MM.1S (cell line): ENCODE measurements at regions not wholly inside any gene's neighbourhood (a gene's known extent, or its start where the extent isn't known, plus 50 kb on each side); places are given as distances from the start of the nearest gene placed in this dataset.
"Not testable (repeated sequence)": the region's sequence is repeated elsewhere in the genome, so short reads cannot be mapped to it uniquely, and the experiment has no call there.

ENCODE experiments used
- DNase-seq: peaks from one replicate; pipeline ENCODE4 v3.0.0-alpha.2; 2015
- H2AFZ ChIP-seq: fragments of 300-600 bp; sonication (generic); 2 replicates; pipeline ENCODE4 v1.6.0; 2016; ENCODE audit warnings: antibody characterized with exemption, low read length
- H3F3A ChIP-seq: fragments of 300-600 bp; sonication (generic); 2 replicates; pipeline ENCODE4 v1.6.1; 2016; ENCODE audit warnings: mild to moderate bottlenecking, antibody characterized with exemption, low read length, moderate library complexity, mixed read lengths; ENCODE audit not compliant: insufficient read depth
- H3K27ac ChIP-seq: fragments of 300-600 bp; sonication (generic); 2 replicates; pipeline ENCODE4 v1.5.1; 2016; ENCODE audit warnings: mild to moderate bottlenecking, low read length
- H3K27me3 ChIP-seq: fragments of 300-600 bp; sonication (generic); replicated peaks from 2 replicates; pipeline ENCODE4 v1.6.0; 2016; ENCODE audit warnings: low read length; ENCODE audit not compliant: insufficient read depth
- H3K36me3 ChIP-seq: fragments of 300-600 bp; sonication (generic); replicated peaks from 2 replicates; pipeline ENCODE4 v1.6.1; 2016; ENCODE audit warnings: mild to moderate bottlenecking, low read length, mixed read lengths; ENCODE audit not compliant: insufficient read depth
- H3K4me1 ChIP-seq: fragments of 300-600 bp; sonication (generic); 2 replicates; pipeline ENCODE4 v1.6.1; 2016; ENCODE audit warnings: low read length, mixed read lengths
- H3K4me2 ChIP-seq: fragments of 300-600 bp; sonication (generic); 2 replicates; pipeline ENCODE4 v1.6.0; 2016; ENCODE audit warnings: low read depth, low read length
- H3K4me3 ChIP-seq: fragments of 300-600 bp; sonication (generic); 2 replicates; pipeline ENCODE4 v1.5.1; 2016; ENCODE audit warnings: low read length, mixed read lengths
- H3K79me2 ChIP-seq: fragments of 300-600 bp; sonication (generic); 2 replicates; pipeline ENCODE4 v1.6.1; 2016; ENCODE audit warnings: mixed run types, low read length, mixed read lengths
- H3K9ac ChIP-seq: fragments of 300-600 bp; sonication (generic); 2 replicates; pipeline ENCODE4 v1.6.1; 2016; ENCODE audit warnings: low read length, mixed read lengths
- H3K9me2 ChIP-seq: fragments of 300-600 bp; sonication (generic); replicated peaks from 2 replicates; pipeline ENCODE4 v1.6.1; 2016; ENCODE audit warnings: mild to moderate bottlenecking, low read length, mixed read lengths; ENCODE audit not compliant: insufficient read depth
- H3K9me3 ChIP-seq: fragments of 300-600 bp; sonication (generic); replicated peaks from 2 replicates; pipeline ENCODE4 v1.6.1; 2016; ENCODE audit warnings: mild to moderate bottlenecking, low read length, mixed read lengths; ENCODE audit not compliant: insufficient read depth
- H4K20me1 ChIP-seq: fragments of 300-600 bp; sonication (generic); 2 replicates; pipeline ENCODE4 v1.6.1; 2016; ENCODE audit warnings: mild to moderate bottlenecking, low read length, moderate library complexity, mixed read lengths; ENCODE audit not compliant: insufficient read depth
- EZH2 ChIP-seq: fragments of 300-600 bp; sonication (generic); optimal IDR thresholded peaks from 2 replicates; pipeline ENCODE3; 2017; ENCODE audit warnings: low read depth, mild to moderate bottlenecking, antibody characterized with exemption, low read length, mixed read lengths
- EZH2phosphoT487 ChIP-seq: fragments of 300-600 bp; sonication (generic); IDR thresholded peaks from 2 replicates; pipeline ENCODE4 v1.6.1; 2018; ENCODE audit warnings: antibody characterized with exemption, low read length
- TF ChIP-seq, protein P1 (sequence below): fragments of 300-600 bp; sonication (generic); IDR thresholded peaks from 2 replicates; pipeline ENCODE4 v1.5.1; 2016; ENCODE audit warnings: antibody characterized with exemption, low read length, mixed read lengths

DNA sequence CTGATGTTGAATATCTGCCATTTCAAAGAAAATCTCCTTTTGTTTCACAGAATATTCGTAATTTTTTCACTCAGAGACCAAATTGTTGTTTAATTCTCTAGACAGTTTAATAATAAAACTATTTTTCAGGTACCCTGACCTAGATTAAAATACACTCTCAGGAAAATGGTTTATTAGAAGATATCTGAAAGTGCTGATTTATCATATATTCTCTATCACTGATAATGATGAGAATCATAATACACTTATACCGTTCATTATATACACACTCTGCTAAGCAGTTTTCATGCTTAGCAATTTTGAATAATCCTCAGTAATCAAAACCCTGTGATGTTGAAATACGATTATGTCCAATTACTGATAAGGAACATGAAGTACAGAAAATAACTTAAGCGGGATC, 772.9 kb upstream of the CRIM1 start:
- no peaks in the 10 kb centered on the region for H3K4me1 ChIP-seq
- no peaks in the 10 kb centered on the region for H3K36me3 ChIP-seq
- no peaks in the 10 kb centered on the region for H3F3A ChIP-seq
- H3K27ac ChIP-seq: no peak overlapping the region
- H4K20me1 ChIP-seq: no peaks in the 10 kb centered on the region
- no peak overlapping the region for H3K4me2 ChIP-seq
- TF ChIP-seq EZH2phosphoT487 (no peak), EZH2 (no peak)
- TF ChIP-seq, protein P1, sequence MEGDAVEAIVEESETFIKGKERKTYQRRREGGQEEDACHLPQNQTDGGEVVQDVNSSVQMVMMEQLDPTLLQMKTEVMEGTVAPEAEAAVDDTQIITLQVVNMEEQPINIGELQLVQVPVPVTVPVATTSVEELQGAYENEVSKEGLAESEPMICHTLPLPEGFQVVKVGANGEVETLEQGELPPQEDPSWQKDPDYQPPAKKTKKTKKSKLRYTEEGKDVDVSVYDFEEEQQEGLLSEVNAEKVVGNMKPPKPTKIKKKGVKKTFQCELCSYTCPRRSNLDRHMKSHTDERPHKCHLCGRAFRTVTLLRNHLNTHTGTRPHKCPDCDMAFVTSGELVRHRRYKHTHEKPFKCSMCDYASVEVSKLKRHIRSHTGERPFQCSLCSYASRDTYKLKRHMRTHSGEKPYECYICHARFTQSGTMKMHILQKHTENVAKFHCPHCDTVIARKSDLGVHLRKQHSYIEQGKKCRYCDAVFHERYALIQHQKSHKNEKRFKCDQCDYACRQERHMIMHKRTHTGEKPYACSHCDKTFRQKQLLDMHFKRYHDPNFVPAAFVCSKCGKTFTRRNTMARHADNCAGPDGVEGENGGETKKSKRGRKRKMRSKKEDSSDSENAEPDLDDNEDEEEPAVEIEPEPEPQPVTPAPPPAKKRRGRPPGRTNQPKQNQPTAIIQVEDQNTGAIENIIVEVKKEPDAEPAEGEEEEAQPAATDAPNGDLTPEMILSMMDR: no peak
- H3K9me2 ChIP-seq: no peaks in the 10 kb centered on the region
- DNase-seq: no peak
- no peaks in the 10 kb centered on the region for H3K9me3 ChIP-seq
- H3K4me3 ChIP-seq: no peak overlapping the region
- no peak overlapping the region for H3K9ac ChIP-seq
- H3K27me3 ChIP-seq: no peaks in the 10 kb centered on the region
- no peak overlapping the region for H2AFZ ChIP-seq
- no peaks in the 10 kb centered on the region for H3K79me2 ChIP-seq

DNA sequence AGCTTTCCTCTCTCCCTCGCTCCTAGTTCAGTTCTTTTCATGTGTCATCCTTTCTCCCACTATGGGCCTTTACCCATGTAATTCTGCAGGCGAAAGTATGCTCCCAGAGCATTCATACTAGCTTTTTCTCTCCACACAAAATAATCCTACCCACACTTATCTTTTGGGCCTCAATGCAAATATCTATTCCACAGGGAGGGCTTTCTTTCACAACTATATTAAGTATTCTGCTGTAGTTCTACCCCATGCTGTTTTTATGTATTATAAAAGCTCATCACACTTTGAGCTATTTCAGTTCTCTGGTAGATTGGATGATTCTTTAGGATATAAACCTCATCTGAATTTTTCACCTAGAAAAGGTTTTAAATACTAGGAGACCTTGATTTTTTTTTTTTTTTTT, 774.6 kb upstream of the CRIM1 start:
- Histone ChIP-seq H4K20me1 (no peaks in the 10 kb centered on the region), H2AFZ (no peak overlapping the region), H3K9me3 (no peaks in the 10 kb centered on the region), H3K27me3 (no peaks in the 10 kb centered on the region), H3K4me3 (no peak overlapping the region), H3K27ac (no peak overlapping the region), H3K4me1 (no peaks in the 10 kb centered on the region), H3K36me3 (no peaks in the 10 kb centered on the region), H3K9me2 (no peaks in the 10 kb centered on the region), H3K4me2 (no peak overlapping the region), H3F3A (no peaks in the 10 kb centered on the region), H3K79me2 (no peaks in the 10 kb centered on the region), H3K9ac (no peak overlapping the region)
- DNase-seq: no peak
- TF ChIP-seq, protein P1: no peak
- no peak for TF ChIP-seq EZH2phosphoT487
- TF ChIP-seq EZH2: no peak

DNA sequence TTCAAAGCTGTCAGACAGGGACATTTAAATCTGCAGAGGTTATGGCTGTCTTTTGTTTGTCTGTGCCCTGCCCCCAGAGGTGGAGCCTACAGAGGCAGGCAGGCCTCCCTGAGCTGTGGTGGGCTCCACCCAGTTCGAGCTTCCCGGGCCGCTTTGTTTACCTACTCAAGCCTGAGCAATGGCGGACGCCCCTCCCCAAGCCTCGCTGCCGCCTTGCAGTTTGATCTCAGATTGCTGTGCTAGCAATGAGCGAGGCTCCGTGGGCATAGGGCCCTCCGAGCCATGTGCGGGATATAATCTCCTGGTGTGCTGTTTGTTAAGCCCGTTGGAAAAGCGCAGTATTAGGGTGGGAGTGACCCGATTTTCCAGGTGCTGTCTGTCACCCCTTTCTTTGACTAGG, 787.0 kb upstream of the CRIM1 start:
- H3K4me2 ChIP-seq, H4K20me1 ChIP-seq, H3K9me2 ChIP-seq, H2AFZ ChIP-seq, H3K27ac ChIP-seq, H3K4me1 ChIP-seq, H3K79me2 ChIP-seq, H3K27me3 ChIP-seq, H3K9ac ChIP-seq, H3K9me3 ChIP-seq, DNase-seq, H3K36me3 ChIP-seq, H3K4me3 ChIP-seq, H3F3A ChIP-seq: not testable (repeated sequence)

GRCh38 chr2:35562488-35562887, 793.1 kb upstream of the CRIM1 start:
- Histone ChIP-seq H2AFZ (no peak overlapping the region), H3K4me1 (no peaks in the 10 kb centered on the region), H3K4me2 (no peak overlapping the region), H3K9me2 (no peaks in the 10 kb centered on the region), H3F3A (no peaks in the 10 kb centered on the region), H4K20me1 (no peaks in the 10 kb centered on the region), H3K9ac (no peak overlapping the region), H3K27ac (no peak overlapping the region), H3K36me3 (no peaks in the 10 kb centered on the region), H3K9me3 (no peaks in the 10 kb centered on the region), H3K79me2 (no peaks in the 10 kb centered on the region), H3K27me3 (no peaks in the 10 kb centered on the region), H3K4me3 (no peak overlapping the region)
- TF ChIP-seq EZH2 (no peak), EZH2phosphoT487 (no peak)
- TF ChIP-seq, protein P1: no peak
- no peak for DNase-seq
